Ureter (tissue), 1 donor: ENCODE measurements at regions not wholly inside any gene's neighbourhood (a gene's known extent, or its start where the extent isn't known, plus 50 kb on each side); places are given as distances from the start of the nearest gene placed in this dataset.

Experiments
- DNase-seq: peaks from one replicate; pipeline ENCODE4 v3.0.0-alpha.2; 2020; ENCODE audit warnings: low spot score
- donor health status: DM: yes; HTN: yes; CAD: no.

GRCh38 chr2:237030382-237030781, 55.3 kb upstream of the COPS8 start:
- no peak for DNase-seq

- DNase-seq: no peak
Observed at GRCh38 chr2:237033536-237034060, 52.1 kb upstream of the COPS8 start.

- no peak for DNase-seq
Observed at GRCh38 chr2:237035781-237036475, 49.8 kb upstream of the COPS8 start.
